MM.1S (cell line): ENCODE measurements at regions not wholly inside any gene's neighbourhood (a gene's known extent, or its start where the extent isn't known, plus 50 kb on each side); places are given as distances from the start of the nearest gene placed in this dataset.
A peak's percentile ranks its signal among the peaks of the same experiment; 100 is the strongest.

Experiments
- DNase-seq: peaks from one replicate; pipeline ENCODE4 v3.0.0-alpha.2; 2015
- H2AFZ ChIP-seq: fragments of 300-600 bp; sonication (generic); 2 replicates; pipeline ENCODE4 v1.6.0; 2016; ENCODE audit warnings: antibody characterized with exemption, low read length
- H3F3A ChIP-seq: fragments of 300-600 bp; sonication (generic); 2 replicates; pipeline ENCODE4 v1.6.1; 2016; ENCODE audit warnings: mild to moderate bottlenecking, antibody characterized with exemption, low read length, moderate library complexity, mixed read lengths; ENCODE audit not compliant: insufficient read depth
- H3K27ac ChIP-seq: fragments of 300-600 bp; sonication (generic); 2 replicates; pipeline ENCODE4 v1.5.1; 2016; ENCODE audit warnings: mild to moderate bottlenecking, low read length
- H3K27me3 ChIP-seq: fragments of 300-600 bp; sonication (generic); replicated peaks from 2 replicates; pipeline ENCODE4 v1.6.0; 2016; ENCODE audit warnings: low read length; ENCODE audit not compliant: insufficient read depth
- H3K36me3 ChIP-seq: fragments of 300-600 bp; sonication (generic); replicated peaks from 2 replicates; pipeline ENCODE4 v1.6.1; 2016; ENCODE audit warnings: mild to moderate bottlenecking, low read length, mixed read lengths; ENCODE audit not compliant: insufficient read depth
- H3K4me1 ChIP-seq: fragments of 300-600 bp; sonication (generic); 2 replicates; pipeline ENCODE4 v1.6.1; 2016; ENCODE audit warnings: low read length, mixed read lengths
- H3K4me2 ChIP-seq: fragments of 300-600 bp; sonication (generic); 2 replicates; pipeline ENCODE4 v1.6.0; 2016; ENCODE audit warnings: low read depth, low read length
- H3K4me3 ChIP-seq: fragments of 300-600 bp; sonication (generic); 2 replicates; pipeline ENCODE4 v1.5.1; 2016; ENCODE audit warnings: low read length, mixed read lengths
- H3K79me2 ChIP-seq: fragments of 300-600 bp; sonication (generic); 2 replicates; pipeline ENCODE4 v1.6.1; 2016; ENCODE audit warnings: mixed run types, low read length, mixed read lengths
- H3K9ac ChIP-seq: fragments of 300-600 bp; sonication (generic); 2 replicates; pipeline ENCODE4 v1.6.1; 2016; ENCODE audit warnings: low read length, mixed read lengths
- H3K9me2 ChIP-seq: fragments of 300-600 bp; sonication (generic); replicated peaks from 2 replicates; pipeline ENCODE4 v1.6.1; 2016; ENCODE audit warnings: mild to moderate bottlenecking, low read length, mixed read lengths; ENCODE audit not compliant: insufficient read depth
- H3K9me3 ChIP-seq: fragments of 300-600 bp; sonication (generic); replicated peaks from 2 replicates; pipeline ENCODE4 v1.6.1; 2016; ENCODE audit warnings: mild to moderate bottlenecking, low read length, mixed read lengths; ENCODE audit not compliant: insufficient read depth
- H4K20me1 ChIP-seq: fragments of 300-600 bp; sonication (generic); 2 replicates; pipeline ENCODE4 v1.6.1; 2016; ENCODE audit warnings: mild to moderate bottlenecking, low read length, moderate library complexity, mixed read lengths; ENCODE audit not compliant: insufficient read depth
- CTCF ChIP-seq: fragments of 300-600 bp; sonication (generic); IDR thresholded peaks from 2 replicates; pipeline ENCODE4 v1.5.1; 2016; ENCODE audit warnings: antibody characterized with exemption, low read length, mixed read lengths
- EZH2 ChIP-seq: fragments of 300-600 bp; sonication (generic); optimal IDR thresholded peaks from 2 replicates; pipeline ENCODE3; 2017; ENCODE audit warnings: low read depth, mild to moderate bottlenecking, antibody characterized with exemption, low read length, mixed read lengths
- EZH2phosphoT487 ChIP-seq: fragments of 300-600 bp; sonication (generic); IDR thresholded peaks from 2 replicates; pipeline ENCODE4 v1.6.1; 2018; ENCODE audit warnings: antibody characterized with exemption, low read length

- Histone ChIP-seq H2AFZ (no peak overlapping the region), H3K4me3 (no peak overlapping the region), H3K4me2 (no peak overlapping the region), H3K9me2 (no peaks in the 10 kb centered on the region), H3K36me3 (no peaks in the 10 kb centered on the region), H3K9ac (no peak overlapping the region), H3K27me3 (peaks cover 64% of the 10 kb centered on the region), H3F3A (no peaks in the 10 kb centered on the region), H3K4me1 (0 out of 2 replicates have a peak, but pooled peaks cover 4% of the 10 kb centered on the region), H3K9me3 (no peaks in the 10 kb centered on the region), H3K27ac (no peak overlapping the region), H3K79me2 (no peaks in the 10 kb centered on the region), H4K20me1 (no peaks in the 10 kb centered on the region)
- TF ChIP-seq CTCF (no peak), EZH2phosphoT487 (no peak), EZH2 (no peak)
- DNase-seq, result no peak
These were observed 148.2 kb upstream of the MLN start for GRCh38 chr6:33952016-33952415.

GRCh38 chr6:33950891-33951889 is 147.4 kb upstream of the MLN start:
- no peaks in the 10 kb centered on the region for H3K9me3 ChIP-seq
- H3K9ac ChIP-seq, result no peak overlapping the region
- no peaks in the 10 kb centered on the region for H3K9me2 ChIP-seq
- H3F3A ChIP-seq, result no peaks in the 10 kb centered on the region
- peaks cover 66% of the 10 kb centered on the region for H3K27me3 ChIP-seq
- no peak overlapping the region for H3K4me3 ChIP-seq
- H4K20me1 ChIP-seq, result no peaks in the 10 kb centered on the region
- H3K4me1 ChIP-seq, result 0 out of 2 replicates have a peak, but pooled peaks cover 4% of the 10 kb centered on the region
- no peaks in the 10 kb centered on the region for H3K79me2 ChIP-seq
- H3K27ac ChIP-seq, result no peak overlapping the region
- no peak overlapping the region for H3K4me2 ChIP-seq
- H3K36me3 ChIP-seq, result no peaks in the 10 kb centered on the region
- no peak for DNase-seq
- H2AFZ ChIP-seq, result no peak overlapping the region
- no peak for TF ChIP-seq EZH2phosphoT487
- TF ChIP-seq EZH2, result no peak
- TF ChIP-seq CTCF, result no peak

- Histone ChIP-seq H3K9ac (no peak overlapping the region), H3K27ac (no peak overlapping the region), H3K79me2 (no peaks in the 10 kb centered on the region), H3K27me3 (peaks cover 67% of the 10 kb centered on the region), H3K4me2 (no peak overlapping the region), H3K4me3 (no peak overlapping the region), H4K20me1 (no peaks in the 10 kb centered on the region), H2AFZ (no peak overlapping the region), H3K36me3 (no peaks in the 10 kb centered on the region), H3K9me3 (no peaks in the 10 kb centered on the region), H3F3A (no peaks in the 10 kb centered on the region), H3K4me1 (0 out of 2 replicates have a peak, but pooled peaks cover 4% of the 10 kb centered on the region), H3K9me2 (no peaks in the 10 kb centered on the region)
- TF ChIP-seq CTCF, result no peak
- TF ChIP-seq EZH2, result no peak
- no peak for TF ChIP-seq EZH2phosphoT487
- peak; percentile 41 for DNase-seq
These were observed 146.7 kb upstream of the MLN start for GRCh38 chr6:33950472-33950881.
